HG02571 (cell line): ENCODE measurements at regions not wholly inside any gene's neighbourhood (a gene's known extent, or its start where the extent isn't known, plus 50 kb on each side); places are given as distances from the start of the nearest gene placed in this dataset.

Source experiments
- ATAC-seq: cut with Tn5 transposase; IDR thresholded peaks from one replicate; pipeline ENCODE4 v1.9.1; 2021; ENCODE audit warnings: mild to moderate bottlenecking, moderate library complexity; ENCODE audit not compliant: unreplicated experiment

- ATAC-seq, result no peak
Observed at GRCh38 chr3:82311901-82312300, 550.5 kb upstream of the GBE1 start.

- ATAC-seq, result no peak
Observed at GRCh38 chr3:82308755-82309154, 547.3 kb upstream of the GBE1 start.

GRCh38 chr3:82306189-82306588, 544.7 kb upstream of the GBE1 start:
- no peak for ATAC-seq

- no peak for ATAC-seq
Observed at GRCh38 chr3:82294609-82295008, 533.2 kb upstream of the GBE1 start.

GRCh38 chr3:82293867-82294266, 532.4 kb upstream of the GBE1 start:
- peak; percentile 70 for ATAC-seq

GRCh38 chr3:82293435-82293834, 532.0 kb upstream of the GBE1 start:
- ATAC-seq, result no peak

GRCh38 chr3:82287562-82287961, 526.1 kb upstream of the GBE1 start:
- no peak for ATAC-seq

- ATAC-seq, result no peak
Observed at GRCh38 chr3:82281205-82281604, 519.8 kb upstream of the GBE1 start.

- no peak for ATAC-seq
Observed at GRCh38 chr3:82276992-82277391, 515.5 kb upstream of the GBE1 start.

- no peak for ATAC-seq
Observed at GRCh38 chr3:82274897-82275296, 513.5 kb upstream of the GBE1 start.

- no peak for ATAC-seq
Observed at GRCh38 chr3:82265747-82266146, 504.3 kb upstream of the GBE1 start.

GRCh38 chr3:82262193-82262592, 500.7 kb upstream of the GBE1 start:
- ATAC-seq, result no peak

- no peak for ATAC-seq
Observed at GRCh38 chr3:82261637-82262036, 500.2 kb upstream of the GBE1 start.

- no peak for ATAC-seq
Observed at GRCh38 chr3:82261013-82261412, 499.6 kb upstream of the GBE1 start.

GRCh38 chr3:82259994-82260393, 498.5 kb upstream of the GBE1 start:
- ATAC-seq, result no peak

- ATAC-seq, result no peak
Observed at GRCh38 chr3:82240322-82240721, 478.9 kb upstream of the GBE1 start.

GRCh38 chr3:82236257-82236656, 474.8 kb upstream of the GBE1 start:
- no peak for ATAC-seq

- peak; percentile 75 for ATAC-seq
Observed at GRCh38 chr3:82229397-82229796, 468.0 kb upstream of the GBE1 start.

GRCh38 chr3:82224661-82225060, 463.2 kb upstream of the GBE1 start:
- no peak for ATAC-seq

- no peak for ATAC-seq
Observed at GRCh38 chr3:82222401-82222800, 461.0 kb upstream of the GBE1 start.

- no peak for ATAC-seq
Observed at GRCh38 chr3:82217571-82217970, 456.1 kb upstream of the GBE1 start.

GRCh38 chr3:82208002-82208710, 446.7 kb upstream of the GBE1 start:
- no peak for ATAC-seq

- ATAC-seq, result no peak
Observed at GRCh38 chr3:82202269-82202668, 440.8 kb upstream of the GBE1 start.
